GM19438 (cell line): ENCODE measurements at regions not wholly inside any gene's neighbourhood (a gene's known extent, or its start where the extent isn't known, plus 50 kb on each side); places are given as distances from the start of the nearest gene placed in this dataset.
"Not testable (repeated sequence)": the region's sequence is repeated elsewhere in the genome, so short reads cannot be mapped to it uniquely, and the experiment has no call there.

Experiments used
- ATAC-seq: cut with Tn5 transposase; IDR thresholded peaks from one replicate; pipeline ENCODE4 v1.9.1; 2021; ENCODE audit warnings: low read depth; ENCODE audit not compliant: unreplicated experiment

DNA sequence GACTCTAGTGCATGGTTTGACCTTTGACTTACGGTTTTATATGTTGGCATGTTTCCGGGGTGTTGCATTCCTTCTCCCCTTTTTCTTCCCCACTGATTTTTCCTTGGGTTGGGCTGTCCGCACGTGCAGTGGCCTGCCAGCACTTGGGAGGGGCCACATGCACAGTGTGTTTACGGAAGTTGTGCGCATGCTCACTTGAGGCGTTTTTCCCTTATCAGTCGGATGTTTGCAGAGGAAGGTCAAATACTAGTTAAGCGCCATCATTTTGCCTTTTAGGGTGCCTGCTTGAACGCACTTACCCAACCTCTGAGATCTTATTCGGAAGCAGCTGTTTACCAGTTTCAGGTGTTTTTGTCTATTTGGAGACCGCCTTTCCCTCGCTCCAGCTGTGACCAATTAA lies 653.9 kb upstream of the AADAT start:
- no peak for ATAC-seq

DNA sequence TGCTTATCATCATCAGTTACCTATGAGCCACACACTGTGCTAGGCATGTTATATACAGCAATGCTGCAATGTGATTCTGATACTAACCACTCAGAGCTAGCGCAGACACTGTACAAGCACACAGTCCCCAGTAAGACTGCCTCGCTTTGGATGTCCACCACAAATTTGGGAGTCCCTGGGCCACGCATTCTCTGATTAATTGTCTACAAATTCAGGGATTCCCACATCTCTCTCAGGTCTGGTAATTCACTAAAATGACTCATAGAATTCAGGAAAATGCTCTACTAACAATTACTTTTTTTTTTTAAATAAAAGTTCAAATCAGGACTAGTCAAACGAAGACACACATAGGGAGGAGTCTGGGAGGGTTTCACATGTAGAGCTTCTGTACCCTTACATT lies 652.1 kb upstream of the AADAT start:
- no peak for ATAC-seq

DNA sequence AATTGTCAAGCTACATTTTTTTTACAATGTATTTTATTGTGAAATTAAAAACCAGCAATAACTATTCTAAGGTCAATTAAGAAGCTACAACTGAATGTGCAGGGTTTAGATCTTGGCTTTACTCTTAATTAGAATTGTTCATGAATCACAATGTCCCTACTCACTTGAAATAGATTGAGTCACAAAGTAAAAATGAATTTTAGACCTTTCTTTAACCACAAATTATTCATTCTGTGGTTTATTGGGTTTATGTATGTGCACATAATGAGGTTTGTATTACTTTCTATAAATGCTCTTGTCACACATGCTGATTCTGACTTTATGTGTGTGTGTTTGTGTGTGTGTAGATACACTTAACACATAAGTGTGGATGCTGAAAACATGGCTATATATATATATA lies 647.0 kb upstream of the AADAT start:
- ATAC-seq, result no peak

DNA sequence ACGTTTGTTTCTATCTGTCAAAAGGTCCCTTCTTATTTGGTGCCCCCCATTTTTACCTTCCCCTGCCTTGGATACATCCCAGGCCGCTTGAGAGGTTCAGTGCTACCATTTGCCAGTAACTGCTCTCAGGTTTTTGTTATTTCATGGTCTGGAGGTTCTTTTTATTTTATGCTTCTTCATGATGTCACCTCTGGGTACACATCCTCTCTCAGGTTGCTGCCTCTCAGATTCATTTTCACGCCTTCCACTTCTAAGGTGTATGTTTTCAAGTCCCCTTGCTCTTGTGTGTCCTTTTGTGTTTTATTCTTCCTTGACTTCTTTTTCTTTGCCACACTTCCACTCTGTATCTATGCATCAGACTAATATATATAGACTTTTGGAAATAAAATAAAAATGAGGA lies 640.1 kb upstream of the AADAT start:
- no peak for ATAC-seq

DNA sequence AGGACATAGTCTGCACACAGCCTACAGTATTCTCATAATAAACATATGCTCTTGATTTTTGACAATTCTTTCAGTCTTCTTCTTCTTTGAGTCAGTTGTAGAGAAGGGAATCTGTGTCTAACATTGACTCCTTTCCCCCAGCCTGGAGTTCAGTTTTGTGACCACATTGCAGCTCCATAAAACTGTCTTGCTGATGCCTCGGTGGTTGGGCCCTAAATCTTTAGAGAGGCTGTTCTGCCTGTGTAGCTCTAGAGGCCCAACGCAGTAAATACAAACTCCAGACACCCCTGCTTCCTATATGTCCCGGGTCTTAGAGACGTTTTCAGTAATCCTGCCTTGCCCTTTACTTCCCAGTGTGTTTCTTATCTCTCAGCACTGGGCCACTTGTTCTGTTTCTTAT lies 639.5 kb upstream of the AADAT start:
- no peak for ATAC-seq

DNA sequence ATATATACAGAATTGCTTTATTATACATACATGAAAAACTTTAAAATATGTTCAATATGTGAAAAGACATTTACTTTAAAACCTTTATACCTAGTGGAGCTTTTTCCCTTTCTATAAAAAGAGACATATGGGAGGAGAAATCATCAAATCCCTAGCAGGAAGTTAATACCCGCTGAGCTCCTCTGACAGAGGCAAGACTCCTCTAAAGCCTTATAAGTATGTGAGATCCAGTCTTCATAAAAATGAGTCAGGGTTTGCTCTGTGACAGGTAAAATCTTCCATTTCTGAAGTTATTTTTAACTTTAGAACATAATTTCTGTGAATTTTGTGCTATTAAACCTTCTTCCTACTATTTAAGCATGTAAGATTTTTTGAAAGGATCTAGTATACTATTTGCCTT lies 634.4 kb upstream of the AADAT start:
- no peak for ATAC-seq

DNA sequence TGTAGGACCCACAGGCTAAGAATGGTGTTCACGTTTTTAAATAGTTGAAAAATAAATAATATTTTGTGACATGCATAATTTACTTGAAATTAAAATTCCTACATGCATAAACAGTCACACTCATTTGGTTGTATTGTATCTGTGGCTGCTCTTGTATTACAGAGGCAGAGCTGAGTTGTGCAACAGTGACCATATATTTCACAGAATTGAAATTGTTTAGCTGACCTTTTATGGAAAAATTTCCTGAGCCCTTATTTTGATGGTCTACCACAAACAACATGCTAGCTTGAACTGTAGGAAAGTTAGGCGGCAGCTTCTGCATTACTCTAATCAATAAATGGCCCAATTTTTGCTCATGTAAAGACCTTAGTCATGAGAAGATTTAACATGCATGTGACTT lies 633.4 kb upstream of the AADAT start:
- ATAC-seq, result no peak

DNA sequence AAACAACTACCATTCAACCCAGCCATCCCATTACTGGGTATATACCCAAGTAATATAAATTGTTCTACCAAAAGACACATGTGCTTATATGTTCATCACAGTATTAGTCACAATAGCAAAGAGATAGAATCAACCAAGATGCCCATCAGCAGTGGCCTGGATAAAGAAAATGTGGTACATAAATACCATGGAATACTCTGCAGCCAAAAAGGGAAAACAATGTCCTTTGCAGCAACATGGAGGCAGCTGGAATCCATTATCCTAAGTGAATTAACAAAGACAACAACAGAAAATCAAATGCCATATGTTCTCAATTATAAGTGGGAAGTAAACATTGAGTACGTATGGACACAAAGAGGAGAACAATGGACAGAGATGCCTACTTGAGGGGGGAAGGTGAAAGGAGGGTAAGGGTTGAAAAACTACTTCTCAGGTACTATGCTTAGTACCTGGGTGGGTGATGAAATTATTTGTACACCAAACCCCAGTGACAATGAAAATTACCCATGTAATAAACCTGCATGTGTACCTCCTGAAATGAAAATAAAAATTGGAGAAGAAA lies 632.1 kb upstream of the AADAT start:
- ATAC-seq, result no peak

DNA sequence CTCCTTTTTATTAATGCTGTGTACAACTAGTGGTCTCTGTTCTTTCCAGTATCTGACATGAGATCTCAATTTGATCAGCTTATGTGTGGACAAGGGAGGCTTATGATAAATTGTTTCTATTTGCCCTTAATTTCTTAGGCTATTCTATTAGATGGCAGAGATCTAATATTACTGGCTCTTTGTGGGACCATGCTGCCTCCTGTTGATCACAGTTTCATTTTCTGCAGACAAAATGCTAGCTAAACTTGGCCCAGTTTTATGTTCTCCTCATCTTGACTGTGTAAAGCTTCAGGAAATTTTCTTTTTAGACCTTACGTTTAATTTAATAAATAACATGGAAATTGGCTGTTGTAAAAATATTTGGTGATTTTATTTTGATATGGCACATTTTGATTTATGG lies 627.1 kb upstream of the AADAT start:
- no peak for ATAC-seq

DNA sequence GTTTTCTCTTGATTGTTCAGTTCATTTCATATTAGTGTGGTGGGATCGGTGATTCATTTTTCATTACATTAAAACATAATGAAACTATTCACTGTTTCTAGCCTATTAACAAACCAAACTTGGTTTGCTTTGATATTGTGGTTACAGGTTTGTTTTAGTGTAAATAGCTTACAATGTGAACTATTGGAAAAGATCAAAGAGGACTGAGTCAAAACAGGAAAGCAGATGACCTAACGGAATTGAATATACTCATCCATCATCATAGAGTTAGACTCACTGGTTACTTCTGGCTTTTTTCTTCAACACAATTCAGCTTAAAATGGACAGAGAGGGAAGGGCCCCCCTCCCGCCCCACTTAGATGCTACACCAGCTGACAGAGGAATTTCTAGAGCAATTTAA lies 616.2 kb upstream of the AADAT start:
- ATAC-seq, result no peak

DNA sequence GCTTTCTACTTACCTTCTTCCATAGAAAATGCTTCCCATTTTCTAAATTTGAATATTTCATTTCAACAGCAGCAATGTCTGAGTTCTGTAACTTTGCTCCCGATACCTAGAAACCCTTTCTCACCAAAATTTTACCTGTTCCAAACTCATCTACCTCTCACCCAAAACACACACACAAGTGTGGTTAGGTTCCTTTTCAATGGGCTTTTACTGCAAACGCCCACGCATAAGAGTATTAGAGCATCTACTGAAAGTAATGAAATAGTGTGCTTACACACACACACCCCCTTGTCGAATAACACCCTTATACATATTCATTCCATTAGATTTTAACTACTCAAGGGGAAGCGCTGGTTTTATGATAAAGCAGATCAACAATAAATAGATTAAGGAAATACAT lies 610.3 kb upstream of the AADAT start:
- ATAC-seq, result no peak

DNA sequence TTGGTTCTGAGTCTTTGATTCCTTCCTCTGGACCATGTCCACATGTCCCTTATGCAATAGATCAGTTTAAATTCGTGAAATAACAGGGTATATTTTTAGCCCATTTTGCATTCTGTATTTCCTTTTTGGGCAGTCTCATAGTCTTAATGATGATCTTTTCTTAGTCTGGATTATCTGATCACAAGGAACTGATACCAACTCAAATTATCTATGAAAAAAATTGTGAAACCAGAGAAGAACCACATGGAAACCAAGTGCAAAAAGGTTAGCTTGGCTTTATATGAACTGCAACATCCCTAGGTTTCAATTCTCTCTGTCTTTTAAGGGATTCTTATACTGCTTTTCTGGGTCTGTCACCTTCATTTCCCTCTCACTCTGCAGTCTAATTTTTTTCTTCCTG lies 608.6 kb upstream of the AADAT start:
- peak; percentile 55 for ATAC-seq

DNA sequence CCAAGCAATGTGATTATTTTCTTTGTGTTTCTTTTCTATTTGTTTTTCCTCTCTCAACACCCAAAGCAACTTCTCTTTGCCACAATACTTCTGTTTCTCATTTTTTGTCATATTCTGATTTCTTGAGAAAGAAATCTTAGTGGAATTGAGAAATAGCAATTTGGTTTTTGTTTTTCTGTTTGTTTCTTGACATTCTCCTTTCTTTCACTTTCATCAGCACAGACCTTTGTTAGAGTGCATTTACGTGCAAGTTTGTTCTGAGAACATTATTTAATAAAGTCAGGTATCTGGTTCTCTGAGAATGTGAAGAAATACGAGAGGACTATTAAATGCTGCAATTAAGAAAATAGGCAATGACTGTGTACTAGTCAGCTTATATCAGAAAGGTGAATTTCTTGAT lies 608.1 kb upstream of the AADAT start:
- ATAC-seq, result no peak

DNA sequence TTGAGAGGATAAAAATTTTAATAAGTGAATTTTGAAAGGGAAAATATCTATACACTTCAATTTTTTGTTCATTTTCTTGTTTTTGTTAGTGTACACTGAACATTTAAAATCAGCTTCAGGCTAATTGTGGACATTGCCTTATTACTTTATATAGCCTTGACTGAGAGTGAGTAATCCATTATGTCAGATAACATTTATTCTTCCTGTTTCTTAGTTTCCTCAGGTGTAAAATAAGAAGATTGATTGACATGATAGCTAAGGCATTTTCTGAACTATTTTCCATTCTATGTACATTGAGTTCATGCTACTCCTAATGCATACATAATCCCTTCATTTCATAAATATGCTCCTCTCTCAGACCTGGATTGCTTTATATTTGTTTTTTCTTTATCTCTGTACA lies 607.3 kb upstream of the AADAT start:
- no peak for ATAC-seq

DNA sequence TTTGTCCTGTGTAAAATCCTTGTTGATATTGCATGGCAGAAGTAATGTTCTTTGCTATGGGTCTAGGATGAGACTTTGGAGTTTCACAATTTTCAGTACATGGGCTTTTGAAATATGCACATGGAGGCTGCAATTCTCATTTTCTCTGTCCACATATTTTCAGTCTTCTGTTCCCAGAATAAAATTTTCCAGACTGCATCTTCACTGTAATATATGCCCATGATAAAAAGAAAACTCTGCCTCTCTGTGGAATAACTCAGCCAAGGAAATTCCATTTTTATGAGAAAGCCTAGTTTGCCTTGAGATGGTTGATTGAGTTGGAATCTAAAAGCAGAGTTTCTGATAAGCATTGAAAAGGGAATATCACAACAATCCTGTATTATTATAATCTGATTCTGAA lies 601.4 kb upstream of the AADAT start:
- ATAC-seq, result no peak

DNA sequence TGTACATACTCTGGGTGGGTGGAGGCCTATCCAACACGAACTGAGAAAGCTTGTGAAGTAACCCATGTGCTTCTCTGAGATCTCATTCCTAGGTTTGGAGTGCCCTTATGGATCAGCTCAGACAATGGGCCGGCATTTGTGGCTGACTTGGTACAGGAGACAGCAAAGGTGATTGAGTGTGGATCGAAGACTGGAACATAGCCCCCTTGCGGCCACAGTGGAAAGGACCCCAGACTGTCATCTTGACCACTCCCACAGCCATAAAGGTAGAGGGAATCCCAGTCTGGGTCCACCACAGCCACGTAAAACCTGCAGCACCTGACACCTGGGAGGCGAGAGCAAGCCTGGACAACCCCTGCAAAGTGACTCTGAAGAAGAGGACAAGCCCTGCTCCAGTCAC lies 598.0 kb upstream of the AADAT start:
- ATAC-seq, result no peak

DNA sequence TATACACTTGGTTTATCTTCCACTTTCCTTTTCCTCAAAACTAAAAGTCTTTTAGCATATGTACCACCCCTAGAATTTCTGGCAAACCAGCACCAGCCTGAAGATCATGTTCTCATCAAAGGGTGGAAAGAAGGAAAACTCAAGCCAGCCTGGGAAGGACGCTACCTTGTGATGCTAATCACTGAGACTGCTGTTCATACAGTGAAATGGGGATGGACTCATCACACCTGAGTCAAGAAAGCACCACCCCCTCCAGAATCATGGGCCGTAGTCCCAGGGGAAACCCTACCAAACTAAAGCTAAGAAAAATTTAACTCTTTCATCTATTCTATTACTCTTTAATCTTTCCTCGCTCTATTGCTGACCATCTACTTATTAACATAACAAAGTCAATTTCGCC lies 595.9 kb upstream of the AADAT start:
- not testable (repeated sequence) for ATAC-seq

DNA sequence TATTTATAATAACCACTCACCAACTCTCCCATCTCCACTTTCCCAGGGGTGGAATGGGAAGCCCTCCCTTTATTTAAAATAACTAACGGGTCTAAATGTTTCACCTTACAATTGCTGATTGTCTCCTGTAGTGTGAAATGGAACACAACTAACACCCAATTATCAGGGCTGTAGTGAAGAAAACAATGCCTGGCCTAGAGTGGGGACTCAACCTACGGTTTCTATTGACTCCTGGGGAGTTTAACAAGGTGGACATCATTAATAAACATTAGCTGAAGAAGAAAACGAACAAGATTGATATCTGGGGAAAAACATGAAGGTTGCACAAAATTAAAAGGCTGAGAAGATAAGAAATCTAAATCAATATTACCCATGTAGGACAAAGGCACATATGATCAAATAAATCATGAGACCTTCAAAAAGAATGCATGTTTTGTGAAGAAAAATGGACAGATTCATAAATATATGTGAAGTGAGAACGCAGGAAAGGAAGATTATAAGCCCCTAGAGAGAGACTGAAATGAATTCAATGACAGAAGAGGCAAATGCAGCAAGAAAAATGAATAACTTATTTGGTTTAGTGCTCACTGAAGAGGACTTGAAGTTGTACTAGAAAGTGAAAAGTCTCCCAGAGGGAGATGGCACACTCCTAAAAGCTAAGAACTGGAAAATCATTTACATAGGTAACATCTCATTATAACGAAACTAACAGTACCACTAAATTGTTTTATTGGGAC lies 593.0 kb upstream of the AADAT start:
- ATAC-seq, result no peak

DNA sequence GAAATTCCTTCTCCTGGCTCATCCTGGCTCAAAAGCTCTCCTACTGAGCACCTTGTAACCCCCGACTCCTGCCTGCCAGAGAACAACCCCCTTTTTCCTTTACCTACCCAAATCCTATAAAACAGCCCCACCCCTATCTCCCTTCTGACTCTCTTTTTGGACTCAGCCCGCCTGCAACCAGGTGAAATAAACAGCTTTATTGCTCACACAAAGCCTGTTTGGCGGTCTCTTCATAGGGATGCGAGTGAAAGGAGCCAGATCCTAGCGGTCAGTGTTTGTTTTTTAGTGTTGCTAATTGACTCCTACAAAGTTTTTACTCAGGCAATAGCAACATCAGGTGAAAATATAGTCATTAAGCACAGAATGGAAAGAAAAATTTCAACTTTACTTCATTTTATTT lies 592.3 kb upstream of the AADAT start:
- not testable (repeated sequence) for ATAC-seq

DNA sequence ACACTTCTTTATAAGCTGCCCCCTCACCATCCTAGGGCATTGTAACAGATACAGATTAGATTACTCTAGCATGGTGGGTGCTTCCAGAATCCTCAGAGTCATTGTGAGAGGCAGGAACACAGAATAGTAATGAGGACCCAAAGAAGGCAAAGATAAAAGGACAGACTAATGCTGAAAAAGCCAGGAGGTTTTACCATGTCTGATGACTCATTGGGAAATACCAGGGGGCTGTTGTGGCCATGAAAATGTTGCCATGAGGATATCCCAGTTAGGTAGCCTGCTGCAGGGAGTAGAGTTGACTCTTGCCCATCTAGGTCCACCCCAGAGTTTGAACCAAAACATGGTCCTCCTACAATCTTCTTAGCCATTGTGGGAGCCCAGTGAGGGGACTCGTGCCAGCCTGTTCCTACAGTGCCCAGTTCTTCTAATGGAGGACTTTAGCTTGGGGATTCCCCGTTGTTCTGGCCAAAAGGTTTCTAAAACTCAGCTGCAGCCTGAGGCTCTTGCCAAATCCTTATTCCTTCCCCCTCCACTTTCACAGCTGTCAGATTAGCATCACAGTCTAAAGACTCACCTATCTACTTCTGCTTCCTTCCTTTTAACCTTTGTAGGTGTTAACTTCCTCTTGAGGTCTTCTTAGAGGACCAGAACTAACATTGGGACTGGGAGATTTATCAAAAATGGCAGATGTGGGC lies 586.0 kb upstream of the AADAT start:
- no peak for ATAC-seq

DNA sequence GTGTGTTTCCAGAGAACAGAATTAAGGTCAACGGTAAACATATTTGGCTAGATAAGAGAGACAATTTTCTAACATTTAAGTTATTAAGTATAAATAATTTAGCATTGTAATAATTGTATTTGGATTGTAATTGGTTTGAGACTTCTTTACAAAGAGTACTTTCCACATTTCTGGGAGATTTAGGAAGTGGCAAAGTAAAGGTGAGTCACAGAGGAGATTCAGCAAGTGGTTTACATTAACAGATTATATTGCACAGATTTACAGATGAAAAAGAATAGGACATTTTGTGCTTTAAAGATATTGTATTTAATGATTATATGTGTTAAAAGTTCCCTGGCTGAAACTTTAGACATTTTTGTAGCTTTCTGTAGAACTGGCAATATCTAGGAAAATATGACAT lies 584.4 kb upstream of the AADAT start:
- ATAC-seq, result no peak

DNA sequence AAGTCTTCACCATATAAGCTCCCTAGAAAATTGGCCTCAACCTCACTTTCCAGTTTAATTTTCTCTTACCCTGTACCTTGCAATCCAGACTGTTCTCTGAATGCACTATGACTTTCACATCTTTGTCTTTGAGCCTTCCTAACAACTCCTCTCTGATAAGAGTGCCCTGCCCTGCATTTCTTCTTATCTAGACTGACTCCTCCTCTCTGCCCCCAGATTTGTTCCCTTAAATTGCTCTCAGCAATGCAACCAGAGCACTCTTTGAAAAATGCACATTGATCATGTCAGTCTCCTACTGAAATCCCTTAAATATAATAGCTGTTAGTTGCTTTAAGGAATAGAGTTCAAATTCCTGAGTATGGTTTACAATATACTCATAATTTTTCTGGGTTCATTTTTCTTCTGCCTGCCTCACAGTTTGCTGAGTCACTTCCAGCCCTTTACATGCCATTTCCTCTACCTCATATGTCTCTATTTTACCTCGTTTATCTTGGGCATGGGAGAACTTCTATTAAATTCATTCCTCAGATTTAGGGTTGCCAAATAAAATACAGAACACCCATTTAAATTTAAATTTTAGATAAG lies 582.7 kb upstream of the AADAT start:
- no peak for ATAC-seq
